ENCODE measurements at regions not wholly inside any gene's neighbourhood (a gene's known extent, or its start where the extent isn't known, plus 50 kb on each side); places are given as distances from the start of the nearest gene placed in this dataset.

- no peaks in the 10 kb centered on the region for H3K9me3 ChIP-seq (ENCODE audit: control insufficient read depth, low read depth, low read length)
- no peak overlapping the region for H3K9ac ChIP-seq (ENCODE audit: control insufficient read depth, extremely low read depth, insufficient read depth, low read length)
- H3K27me3 ChIP-seq (ENCODE audit: control insufficient read depth, extremely low read depth, insufficient read depth, low read length): no peaks in the 10 kb centered on the region
- H4K20me1 ChIP-seq (ENCODE audit: control insufficient read depth, extremely low read depth, insufficient read depth, low read length): no peaks in the 10 kb centered on the region
- H3K27ac ChIP-seq (ENCODE audit: control insufficient read depth, insufficient read depth, low read length): no peak overlapping the region
- DNase-seq (ENCODE audit: low read depth, low spot score): no peak
- H2AFZ ChIP-seq (ENCODE audit: control insufficient read depth, low read length): no peak overlapping the region
- H3K36me3 ChIP-seq (ENCODE audit: control insufficient read depth in 2 of 2, extremely low read depth in 1 of 2, insufficient read depth in 2 of 2, low read length in 2 of 2): no peaks in the 10 kb centered on the region
- H3K4me3 ChIP-seq (ENCODE audit: control insufficient read depth in 2 of 3, extremely low read depth in 1 of 3, insufficient read depth in 2 of 3, low read depth in 1 of 3, low read length in 3 of 3): no peak overlapping the region
- dilution Hi-C loops (cut with MboI; ENCODE audit: extremely low pct_ligation_motif_present, low sequenced_read_pairs): no loop called here
- H3K4me2 ChIP-seq (ENCODE audit: control insufficient read depth, extremely low read depth, insufficient read depth, low read depth, low read length): no peak overlapping the region
- FAIRE-seq: no peak
- no peaks in the 10 kb centered on the region for H3K9me1 ChIP-seq (ENCODE audit: control insufficient read depth, extremely low read depth, insufficient read depth, low read length)
- TF ChIP-seq EZH2 (IDR thresholded peaks at IDR 0.05; ENCODE audit: low read length) (no peak), CTCF (optimal IDR thresholded peaks at IDR 0.05 in 1 of 3, IDR thresholded peaks at IDR 0.05 in 1 of 3, conservative IDR thresholded peaks at IDR 0.05 in 1 of 3; ENCODE audit: extremely low read depth in 1 of 3, insufficient read depth in 2 of 3, low read length in 3 of 3) (no peak)
- H3K4me1 ChIP-seq (ENCODE audit: control insufficient read depth, extremely low read depth, insufficient read depth, low read length): no peaks in the 10 kb centered on the region
- no peaks in the 10 kb centered on the region for H3K79me2 ChIP-seq (ENCODE audit: control insufficient read depth, insufficient read depth, low read length)
These were observed 67.8 kb upstream of the EGLN3 start for GRCh38 chr14:34018564-34019244.

- H2AFZ ChIP-seq (ENCODE audit: control insufficient read depth, low read length): no peak overlapping the region
- no peaks in the 10 kb centered on the region for H3K36me3 ChIP-seq (ENCODE audit: control insufficient read depth in 2 of 2, extremely low read depth in 1 of 2, insufficient read depth in 2 of 2, low read length in 2 of 2)
- no peaks in the 10 kb centered on the region for H4K20me1 ChIP-seq (ENCODE audit: control insufficient read depth, extremely low read depth, insufficient read depth, low read length)
- H3K4me2 ChIP-seq (ENCODE audit: control insufficient read depth, extremely low read depth, insufficient read depth, low read depth, low read length): no peak overlapping the region
- dilution Hi-C loops (cut with MboI; ENCODE audit: extremely low pct_ligation_motif_present, low sequenced_read_pairs): no loop called here
- no peaks in the 10 kb centered on the region for H3K79me2 ChIP-seq (ENCODE audit: control insufficient read depth, insufficient read depth, low read length)
- no peak for TF ChIP-seq CTCF (optimal IDR thresholded peaks at IDR 0.05 in 1 of 3, IDR thresholded peaks at IDR 0.05 in 1 of 3, conservative IDR thresholded peaks at IDR 0.05 in 1 of 3; ENCODE audit: extremely low read depth in 1 of 3, insufficient read depth in 2 of 3, low read length in 3 of 3)
- no peak for TF ChIP-seq EZH2 (IDR thresholded peaks at IDR 0.05; ENCODE audit: low read length)
- H3K27me3 ChIP-seq (ENCODE audit: control insufficient read depth, extremely low read depth, insufficient read depth, low read length): no peaks in the 10 kb centered on the region
- H3K4me1 ChIP-seq (ENCODE audit: control insufficient read depth, extremely low read depth, insufficient read depth, low read length): no peaks in the 10 kb centered on the region
- H3K4me3 ChIP-seq (ENCODE audit: control insufficient read depth in 2 of 3, extremely low read depth in 1 of 3, insufficient read depth in 2 of 3, low read depth in 1 of 3, low read length in 3 of 3): no peak overlapping the region
- no peak overlapping the region for H3K27ac ChIP-seq (ENCODE audit: control insufficient read depth, insufficient read depth, low read length)
- H3K9ac ChIP-seq (ENCODE audit: control insufficient read depth, extremely low read depth, insufficient read depth, low read length): no peak overlapping the region
- no peaks in the 10 kb centered on the region for H3K9me1 ChIP-seq (ENCODE audit: control insufficient read depth, extremely low read depth, insufficient read depth, low read length)
- FAIRE-seq (no peak), DNase-seq (ENCODE audit: low read depth, low spot score) (no peak)
- H3K9me3 ChIP-seq (ENCODE audit: control insufficient read depth, low read depth, low read length): no peaks in the 10 kb centered on the region
These were observed 67.3 kb upstream of the EGLN3 start for GRCh38 chr14:34018125-34018524.

All from keratinocyte (primary cell).